ENCODE measurements at regions not wholly inside any gene's neighbourhood (a gene's known extent, or its start where the extent isn't known, plus 50 kb on each side); places are given as distances from the start of the nearest gene placed in this dataset.

DNA sequence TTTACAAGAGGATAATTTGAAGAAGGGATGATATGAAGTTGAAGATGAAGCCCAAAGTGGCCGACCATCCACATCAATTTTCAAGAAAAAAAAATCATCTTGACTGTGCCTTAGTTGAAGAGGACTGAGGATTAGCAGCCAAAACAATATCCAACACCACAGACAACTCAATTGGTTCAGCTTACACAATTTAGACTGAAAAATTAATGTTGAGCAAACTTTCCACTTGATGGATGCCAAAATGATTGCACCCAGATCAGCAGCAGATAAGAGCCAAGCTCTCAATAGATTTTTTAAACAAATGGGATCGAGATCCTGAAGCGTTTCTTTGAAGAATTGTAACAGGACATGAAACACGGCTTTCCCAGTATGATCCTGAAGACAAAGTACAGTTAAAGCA lies 163.2 kb downstream of the GADD45G start:
- Mint-ChIP-seq H3K4me3 (no peak overlapping the region), H3K4me1 (peaks cover 11% of the 10 kb centered on the region)

DNA sequence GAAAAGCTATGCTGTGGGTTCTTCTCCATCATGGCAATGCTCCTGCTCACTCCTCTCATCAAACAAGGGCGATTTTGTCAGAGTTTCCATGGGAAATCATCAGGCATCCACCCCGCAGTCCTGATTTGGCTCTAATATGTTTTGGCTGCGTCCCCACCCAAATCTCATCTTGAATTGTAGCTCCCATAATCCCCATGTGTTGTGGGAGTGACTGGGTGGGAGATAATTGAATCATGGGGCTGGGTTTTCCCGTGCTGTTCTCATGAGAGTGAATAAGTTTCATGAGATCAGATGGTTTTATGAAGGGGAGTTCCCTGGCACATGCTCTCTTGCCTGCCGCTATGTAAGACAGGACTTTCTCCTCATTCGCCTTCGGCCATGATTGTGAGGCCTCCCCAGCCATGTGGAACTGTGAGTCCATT lies 163.8 kb downstream of the GADD45G start:
- no peak overlapping the region for H3K27ac ChIP-seq (ENCODE audit: low read depth in 1 of 2, low read length in 2 of 2)
- Mint-ChIP-seq H3K4me1 (peaks cover 11% of the 10 kb centered on the region), H3K36me3 (no peaks in the 10 kb centered on the region), H3K27ac (no peak overlapping the region), H3K27me3 (ENCODE audit: low read depth in 3 of 3) (peaks cover 7 to 30% (median 13%) of the 10 kb centered on the region in 3 donors), H3K4me3 (no peak overlapping the region), H3K9me3 (peaks cover 0 to 2% (median 0%) of the 10 kb centered on the region in 7 donors)
- no peaks in the 10 kb centered on the region for H3K9me3 ChIP-seq (replicated peaks in 1 of 2; ENCODE audit: control insufficient read depth in 1 of 2, insufficient read depth in 1 of 2, low read length in 2 of 2)
- intact Hi-C loops (cut with micrococcal nuclease) = no loop called here
- H2AFZ ChIP-seq (ENCODE audit: insufficient read depth, low read depth, low read length, poor library complexity, severe bottlenecking) = no peak overlapping the region
- 86% methylated on average over 1 of the region's 7 CpGs for WGBS (ENCODE audit: insufficient coverage)
- no peak overlapping the region for H3K4me2 ChIP-seq (replicated peaks; ENCODE audit: extremely low read depth, low read length, poor library complexity, severe bottlenecking)
- peaks cover 0 to 4% of the 10 kb centered on the region in 2 donors for H3K27me3 ChIP-seq (ENCODE audit: control insufficient read depth in 2 of 2, insufficient read depth in 2 of 2, low read length in 2 of 2)
- DNase-seq = peak in 1 of 3 donors; percentile 12
- no peaks in the 10 kb centered on the region for H3K79me2 ChIP-seq (ENCODE audit: insufficient read depth, low read length)
- H3K36me3 ChIP-seq (replicated peaks in 1 of 2; ENCODE audit: control insufficient read depth in 1 of 2, insufficient read depth in 2 of 2, low read length in 2 of 2) = no peaks in the 10 kb centered on the region
- TF ChIP-seq, protein P1, sequence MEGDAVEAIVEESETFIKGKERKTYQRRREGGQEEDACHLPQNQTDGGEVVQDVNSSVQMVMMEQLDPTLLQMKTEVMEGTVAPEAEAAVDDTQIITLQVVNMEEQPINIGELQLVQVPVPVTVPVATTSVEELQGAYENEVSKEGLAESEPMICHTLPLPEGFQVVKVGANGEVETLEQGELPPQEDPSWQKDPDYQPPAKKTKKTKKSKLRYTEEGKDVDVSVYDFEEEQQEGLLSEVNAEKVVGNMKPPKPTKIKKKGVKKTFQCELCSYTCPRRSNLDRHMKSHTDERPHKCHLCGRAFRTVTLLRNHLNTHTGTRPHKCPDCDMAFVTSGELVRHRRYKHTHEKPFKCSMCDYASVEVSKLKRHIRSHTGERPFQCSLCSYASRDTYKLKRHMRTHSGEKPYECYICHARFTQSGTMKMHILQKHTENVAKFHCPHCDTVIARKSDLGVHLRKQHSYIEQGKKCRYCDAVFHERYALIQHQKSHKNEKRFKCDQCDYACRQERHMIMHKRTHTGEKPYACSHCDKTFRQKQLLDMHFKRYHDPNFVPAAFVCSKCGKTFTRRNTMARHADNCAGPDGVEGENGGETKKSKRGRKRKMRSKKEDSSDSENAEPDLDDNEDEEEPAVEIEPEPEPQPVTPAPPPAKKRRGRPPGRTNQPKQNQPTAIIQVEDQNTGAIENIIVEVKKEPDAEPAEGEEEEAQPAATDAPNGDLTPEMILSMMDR (IDR thresholded peaks at IDR 0.05) = no peak
- H4K20me1 ChIP-seq (ENCODE audit: insufficient read depth, low read length) = no peaks in the 10 kb centered on the region
- no peak overlapping the region for H3K4me3 ChIP-seq (replicated peaks in 1 of 3; ENCODE audit: low read depth in 2 of 3, low read length in 3 of 3)
- no peak overlapping the region for H3K9ac ChIP-seq (ENCODE audit: insufficient read depth, low read length, poor library complexity, severe bottlenecking)
- peaks cover 0 to 4% of the 10 kb centered on the region in 2 donors for H3K4me1 ChIP-seq (ENCODE audit: control insufficient read depth in 1 of 2, insufficient read depth in 2 of 2, low read length in 2 of 2)

More for the DNA sequence above, 163.2 kb downstream of the GADD45G start:
- H3K9me3 ChIP-seq (replicated peaks in 1 of 2; ENCODE audit: control insufficient read depth in 1 of 2, insufficient read depth in 1 of 2, low read length in 2 of 2) = no peaks in the 10 kb centered on the region
- Mint-ChIP-seq H3K36me3 (no peaks in the 10 kb centered on the region), H3K27me3 (ENCODE audit: low read depth in 3 of 3) (peaks cover 7 to 30% (median 13%) of the 10 kb centered on the region in 3 donors), H3K27ac (no peak overlapping the region), H3K9me3 (peaks cover 0 to 2% (median 0%) of the 10 kb centered on the region in 7 donors)
- no peak overlapping the region for H3K4me3 ChIP-seq (replicated peaks in 1 of 3; ENCODE audit: low read depth in 2 of 3, low read length in 3 of 3)
- WGBS (ENCODE audit: insufficient coverage) = 95% methylated on average over 2 of the region's 4 CpGs
- intact Hi-C loops (cut with micrococcal nuclease) = no loop called here
- H3K9ac ChIP-seq (ENCODE audit: insufficient read depth, low read length, poor library complexity, severe bottlenecking) = no peak overlapping the region
- TF ChIP-seq, protein P1 (IDR thresholded peaks at IDR 0.05) = no peak
- no peaks in the 10 kb centered on the region for H4K20me1 ChIP-seq (ENCODE audit: insufficient read depth, low read length)
- peaks cover 0 to 4% of the 10 kb centered on the region in 2 donors for H3K27me3 ChIP-seq (ENCODE audit: control insufficient read depth in 2 of 2, insufficient read depth in 2 of 2, low read length in 2 of 2)
- H2AFZ ChIP-seq (ENCODE audit: insufficient read depth, low read depth, low read length, poor library complexity, severe bottlenecking) = no peak overlapping the region
- no peak for DNase-seq
- H3K79me2 ChIP-seq (ENCODE audit: insufficient read depth, low read length) = no peaks in the 10 kb centered on the region
- H3K36me3 ChIP-seq (replicated peaks in 1 of 2; ENCODE audit: control insufficient read depth in 1 of 2, insufficient read depth in 2 of 2, low read length in 2 of 2) = no peaks in the 10 kb centered on the region
- H3K4me1 ChIP-seq (ENCODE audit: control insufficient read depth in 1 of 2, insufficient read depth in 2 of 2, low read length in 2 of 2) = peaks cover 0 to 4% of the 10 kb centered on the region in 2 donors
- H3K27ac ChIP-seq (ENCODE audit: low read depth in 1 of 2, low read length in 2 of 2) = no peak overlapping the region
- H3K4me2 ChIP-seq (replicated peaks; ENCODE audit: extremely low read depth, low read length, poor library complexity, severe bottlenecking) = no peak overlapping the region
